ENCODE measurements at regions not wholly inside any gene's neighbourhood (a gene's known extent, or its start where the extent isn't known, plus 50 kb on each side); places are given as distances from the start of the nearest gene placed in this dataset.

- Histone ChIP-seq H3K27me3 (ENCODE audit: insufficient read depth, insufficient read length) (no peaks in the 10 kb centered on the region), H3K4me1 (ENCODE audit: insufficient read depth, insufficient read length) (peaks cover 5% of the 10 kb centered on the region), H3K36me3 (ENCODE audit: insufficient read depth, insufficient read length, low read length) (no peaks in the 10 kb centered on the region), H3K9ac (ENCODE audit: insufficient read length, low read depth) (peak overlapping the region; percentile 63), H3K4me3 (ENCODE audit: insufficient read length, low read depth) (no peak overlapping the region), H3K9me3 (ENCODE audit: insufficient read depth, low read length) (peaks cover 14% of the 10 kb centered on the region; the same call in 1 of the 2 replicates)
- TF ChIP-seq ZNF274 (IDR thresholded peaks at IDR 0.05; ENCODE audit: low read depth, low read length) = no peak
- TF ChIP-seq SUZ12 (IDR thresholded peaks at IDR 0.05; ENCODE audit: extremely low read depth, insufficient read depth, insufficient read length) = no peak
- peak; percentile 35 for TF ChIP-seq YY1 (IDR thresholded peaks at IDR 0.05; ENCODE audit: insufficient read depth, insufficient read length)
- peak; percentile 70 for DNase-seq (ENCODE audit: low read depth, low spot score)
Observed at GRCh38 chr2:101533561-101534148, 58.7 kb upstream of the RFX8 start.

GRCh38 chr2:101528501-101528900, 53.6 kb upstream of the RFX8 start:
- Histone ChIP-seq H3K9ac (ENCODE audit: insufficient read length, low read depth) (no peak overlapping the region), H3K9me3 (ENCODE audit: insufficient read depth, low read length) (peaks cover 14% of the 10 kb centered on the region; the same call in 1 of the 2 replicates), H3K27me3 (ENCODE audit: insufficient read depth, insufficient read length) (no peaks in the 10 kb centered on the region), H3K4me3 (ENCODE audit: insufficient read length, low read depth) (no peak overlapping the region), H3K4me1 (ENCODE audit: insufficient read depth, insufficient read length) (peaks cover 5% of the 10 kb centered on the region), H3K36me3 (ENCODE audit: insufficient read depth, insufficient read length, low read length) (no peaks in the 10 kb centered on the region)
- DNase-seq (ENCODE audit: low read depth, low spot score) = no peak
- TF ChIP-seq YY1 (IDR thresholded peaks at IDR 0.05; ENCODE audit: insufficient read depth, insufficient read length) = no peak
- TF ChIP-seq SUZ12 (IDR thresholded peaks at IDR 0.05; ENCODE audit: extremely low read depth, insufficient read depth, insufficient read length) = no peak
- no peak for TF ChIP-seq ZNF274 (IDR thresholded peaks at IDR 0.05; ENCODE audit: low read depth, low read length)

- Histone ChIP-seq H3K9me3 (ENCODE audit: insufficient read depth, low read length) (peaks cover 3% of the 10 kb centered on the region; the same call in 1 of the 2 replicates), H3K27me3 (ENCODE audit: insufficient read depth, insufficient read length) (no peaks in the 10 kb centered on the region), H3K9ac (ENCODE audit: insufficient read length, low read depth) (no peak overlapping the region), H3K4me3 (ENCODE audit: insufficient read length, low read depth) (no peak overlapping the region), H3K4me1 (ENCODE audit: insufficient read depth, insufficient read length) (no peaks in the 10 kb centered on the region), H3K36me3 (ENCODE audit: insufficient read depth, insufficient read length, low read length) (no peaks in the 10 kb centered on the region)
- no peak for DNase-seq (ENCODE audit: low read depth, low spot score)
- no peak for TF ChIP-seq SUZ12 (IDR thresholded peaks at IDR 0.05; ENCODE audit: extremely low read depth, insufficient read depth, insufficient read length)
- TF ChIP-seq ZNF274 (IDR thresholded peaks at IDR 0.05; ENCODE audit: low read depth, low read length) = no peak
- no peak for TF ChIP-seq YY1 (IDR thresholded peaks at IDR 0.05; ENCODE audit: insufficient read depth, insufficient read length)
Observed at GRCh38 chr2:101524806-101525430, 50.0 kb upstream of the RFX8 start.

All from NT2/D1 (cell line).